IPS DF 6.9 (cell line): ENCODE measurements at regions not wholly inside any gene's neighbourhood (a gene's known extent, or its start where the extent isn't known, plus 50 kb on each side); places are given as distances from the start of the nearest gene placed in this dataset.

Experiments used
- DNase-seq: peaks from one replicate; pipeline ENCODE4 v3.0.0-alpha.2; 2013; ENCODE audit warnings: low read depth, low spot score
- H3K27ac ChIP-seq: one replicate; pipeline ENCODE4 v1.5.1; 2013; ENCODE audit warnings: low read length, control low read depth
- H3K27me3 ChIP-seq: 2 replicates; pipeline ENCODE4 v1.6.1; 2013; ENCODE audit warnings: mild to moderate bottlenecking, low read length; ENCODE audit not compliant: control insufficient read depth, insufficient read depth
- H3K36me3 ChIP-seq: 2 replicates; pipeline ENCODE4 v1.6.1; 2013; ENCODE audit warnings: low read length; ENCODE audit not compliant: control insufficient read depth, insufficient read depth
- H3K4me1 ChIP-seq: 2 replicates; pipeline ENCODE4 v1.6.1; 2013; ENCODE audit warnings: low read length; ENCODE audit not compliant: control insufficient read depth, insufficient read depth
- H3K4me3 ChIP-seq: 2 replicates; pipeline ENCODE4 v1.5.1; 2013; ENCODE audit warnings: mild to moderate bottlenecking, low read length
- H3K9me3 ChIP-seq: 2 replicates; pipeline ENCODE4 v1.6.1; 2013; ENCODE audit warnings: low read length, inconsistent platforms; ENCODE audit not compliant: control insufficient read depth, insufficient read depth
- WGBS: extraction: QIAGEN DNeasy Blood & Tissue Kit; methylation state at CpG from one replicate; pipeline ENCODE4 v1.1.7; 2013; ENCODE audit warnings: mixed read lengths, missing lambda C conversion rate; ENCODE audit not compliant: insufficient read length, insufficient coverage; 5-methylcytosine and 5-hydroxymethylcytosine counted together

DNA sequence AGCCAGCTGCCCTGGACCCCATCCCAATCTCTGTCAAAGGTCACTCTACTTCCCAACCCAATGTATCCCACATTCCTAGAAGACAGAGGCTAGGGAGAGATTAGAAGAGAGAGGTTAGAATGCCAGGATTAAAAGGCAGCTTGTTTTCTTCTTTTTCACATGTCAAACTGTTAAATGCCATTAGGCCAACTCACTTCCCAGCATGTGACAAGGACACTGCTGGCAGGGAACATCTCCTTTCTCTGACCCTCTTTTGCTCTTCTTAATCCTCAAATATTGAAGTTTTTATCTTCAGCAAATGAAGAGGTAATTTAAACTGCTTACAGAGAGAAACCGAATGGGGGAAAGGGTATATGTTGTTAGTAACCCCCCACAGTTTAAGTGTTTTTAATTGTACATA lies 89.1 kb downstream of the BBS10 start:
- no peak overlapping the region for H3K27ac ChIP-seq

DNA sequence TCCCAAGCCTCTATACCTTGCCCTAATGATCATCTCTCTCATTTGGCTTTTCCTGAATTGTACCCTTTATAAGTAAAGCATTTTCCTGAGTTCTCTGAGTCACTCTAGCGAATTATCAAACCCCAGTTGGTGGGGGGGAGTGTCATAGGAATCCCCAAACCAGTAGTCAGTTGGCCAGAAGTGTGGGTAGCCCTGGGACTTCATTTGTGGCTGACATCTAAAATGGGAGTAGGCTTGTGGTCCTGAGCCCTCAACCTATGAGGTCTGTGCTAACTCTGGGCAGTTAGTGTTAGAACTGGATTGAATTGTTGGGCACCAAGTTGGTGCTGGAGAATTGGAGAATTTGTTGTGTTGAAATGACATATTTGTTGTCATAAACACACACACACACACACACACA lies 91.3 kb downstream of the BBS10 start:
- Histone ChIP-seq H3K27me3 (no peaks in the 10 kb centered on the region), H3K4me1 (no peaks in the 10 kb centered on the region), H3K9me3 (no peaks in the 10 kb centered on the region), H3K4me3 (no peak overlapping the region), H3K36me3 (no peaks in the 10 kb centered on the region), H3K27ac (no peak overlapping the region)
- no CpG with 5 or more reads among the region's 1 CpG for WGBS
- no peak for DNase-seq

More for the DNA sequence above, 89.1 kb downstream of the BBS10 start:
- Histone ChIP-seq H3K4me1 (no peaks in the 10 kb centered on the region), H3K9me3 (no peaks in the 10 kb centered on the region), H3K4me3 (no peak overlapping the region), H3K27me3 (no peaks in the 10 kb centered on the region), H3K36me3 (no peaks in the 10 kb centered on the region)
- DNase-seq: no peak
- WGBS: no CpG with 5 or more reads among the region's 1 CpG

GRCh38 chr12:76256321-76256720 lies 91.9 kb downstream of the BBS10 start:
- H3K27me3 ChIP-seq: no peaks in the 10 kb centered on the region
- H3K9me3 ChIP-seq: no peaks in the 10 kb centered on the region
- H3K4me3 ChIP-seq: no peak overlapping the region
- no CpG with 5 or more reads among the region's 2 CpGs for WGBS
- no peak for DNase-seq
- H3K4me1 ChIP-seq: no peaks in the 10 kb centered on the region
- no peaks in the 10 kb centered on the region for H3K36me3 ChIP-seq
- H3K27ac ChIP-seq: no peak overlapping the region

DNA sequence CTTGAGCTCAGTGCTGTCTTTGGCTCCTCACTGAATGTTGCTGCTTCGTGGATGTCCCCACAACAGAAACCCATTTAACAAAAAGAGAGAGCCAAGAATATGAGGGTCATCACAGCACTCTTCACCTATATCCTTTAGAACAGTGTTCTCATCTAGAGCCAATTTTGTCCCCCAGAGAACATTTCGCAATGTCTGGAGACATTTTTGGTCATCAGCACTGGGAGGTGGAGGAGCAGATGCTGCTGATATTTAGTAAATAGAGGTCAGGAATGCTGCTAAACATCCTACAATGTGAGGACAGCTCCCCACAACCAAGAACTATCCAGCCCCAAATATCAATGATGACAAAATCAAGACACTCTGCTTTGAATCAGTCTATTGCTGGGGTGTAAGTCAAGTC lies 92.5 kb downstream of the BBS10 start:
- Histone ChIP-seq H3K27ac (no peak overlapping the region), H3K4me3 (no peak overlapping the region), H3K9me3 (no peaks in the 10 kb centered on the region), H3K4me1 (no peaks in the 10 kb centered on the region), H3K36me3 (no peaks in the 10 kb centered on the region), H3K27me3 (no peaks in the 10 kb centered on the region)
- DNase-seq: no peak
- no CpG with 5 or more reads among the region's 2 CpGs for WGBS

DNA sequence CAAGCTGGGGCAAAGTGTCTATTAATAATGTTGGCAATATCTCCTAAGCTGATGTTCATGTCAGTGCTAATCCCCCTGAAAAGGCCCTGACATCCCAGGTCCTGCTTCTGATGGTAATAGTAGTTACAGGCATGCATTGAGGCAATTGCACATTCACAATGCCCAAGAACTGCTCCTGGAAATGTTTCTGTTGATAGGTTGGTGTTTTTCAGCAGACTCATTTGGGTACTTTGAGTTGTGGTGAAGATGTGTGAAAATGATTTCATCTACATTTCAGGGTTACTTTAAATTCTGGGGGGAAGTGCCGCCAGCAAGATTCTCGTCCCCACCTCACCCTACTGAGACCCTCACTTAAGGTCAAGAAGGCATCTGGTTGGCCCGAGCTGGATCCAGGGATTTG lies 92.9 kb downstream of the BBS10 start:
- DNase-seq: no peak
- H3K27ac ChIP-seq: no peak overlapping the region
- H3K9me3 ChIP-seq: no peaks in the 10 kb centered on the region
- no peaks in the 10 kb centered on the region for H3K27me3 ChIP-seq
- WGBS: no CpG with 5 or more reads among the region's 3 CpGs
- 0 out of 2 replicates have a peak, but pooled peaks cover 2% of the 10 kb centered on the region for H3K4me1 ChIP-seq
- no peaks in the 10 kb centered on the region for H3K36me3 ChIP-seq
- no peak overlapping the region for H3K4me3 ChIP-seq

- no CpG with 5 or more reads among the region's 11 CpGs for WGBS
- H3K27ac ChIP-seq: no peak overlapping the region
- no peaks in the 10 kb centered on the region for H3K36me3 ChIP-seq
- no peak for DNase-seq
- no peaks in the 10 kb centered on the region for H3K27me3 ChIP-seq
- no peak overlapping the region for H3K4me3 ChIP-seq
- 0 out of 2 replicates have a peak, but pooled peaks cover 2% of the 10 kb centered on the region for H3K4me1 ChIP-seq
- no peaks in the 10 kb centered on the region for H3K9me3 ChIP-seq
Observed at GRCh38 chr12:76252031-76252430, 96.2 kb downstream of the BBS10 start.

- no peaks in the 10 kb centered on the region for H3K36me3 ChIP-seq
- 0 out of 2 replicates have a peak, but pooled peaks cover 2% of the 10 kb centered on the region for H3K4me1 ChIP-seq
- H3K4me3 ChIP-seq: no peak overlapping the region
- H3K27me3 ChIP-seq: no peaks in the 10 kb centered on the region
- WGBS: no CpG with 5 or more reads among the region's 3 CpGs
- no peaks in the 10 kb centered on the region for H3K9me3 ChIP-seq
- DNase-seq: no peak
- no peak overlapping the region for H3K27ac ChIP-seq
Observed at GRCh38 chr12:76250256-76250655, 98.0 kb downstream of the BBS10 start.

GRCh38 chr12:76249501-76249900 lies 98.7 kb downstream of the BBS10 start:
- H3K9me3 ChIP-seq: no peaks in the 10 kb centered on the region
- H3K4me1 ChIP-seq: 0 out of 2 replicates have a peak, but pooled peaks cover 2% of the 10 kb centered on the region
- H3K27me3 ChIP-seq: no peaks in the 10 kb centered on the region
- no peaks in the 10 kb centered on the region for H3K36me3 ChIP-seq
- no peak for DNase-seq
- H3K4me3 ChIP-seq: no peak overlapping the region
- no CpG with 5 or more reads among the region's 2 CpGs for WGBS
- no peak overlapping the region for H3K27ac ChIP-seq

GRCh38 chr12:76247992-76248391 lies 100.2 kb downstream of the BBS10 start:
- Histone ChIP-seq H3K4me1 (peaks cover 2% of the 10 kb centered on the region; the same call in 1 of the 2 replicates), H3K27ac (no peak overlapping the region), H3K27me3 (no peaks in the 10 kb centered on the region), H3K36me3 (no peaks in the 10 kb centered on the region), H3K9me3 (no peaks in the 10 kb centered on the region), H3K4me3 (no peak overlapping the region)
- no peak for DNase-seq
- WGBS: no CpG with 5 or more reads among the region's 1 CpG

DNA sequence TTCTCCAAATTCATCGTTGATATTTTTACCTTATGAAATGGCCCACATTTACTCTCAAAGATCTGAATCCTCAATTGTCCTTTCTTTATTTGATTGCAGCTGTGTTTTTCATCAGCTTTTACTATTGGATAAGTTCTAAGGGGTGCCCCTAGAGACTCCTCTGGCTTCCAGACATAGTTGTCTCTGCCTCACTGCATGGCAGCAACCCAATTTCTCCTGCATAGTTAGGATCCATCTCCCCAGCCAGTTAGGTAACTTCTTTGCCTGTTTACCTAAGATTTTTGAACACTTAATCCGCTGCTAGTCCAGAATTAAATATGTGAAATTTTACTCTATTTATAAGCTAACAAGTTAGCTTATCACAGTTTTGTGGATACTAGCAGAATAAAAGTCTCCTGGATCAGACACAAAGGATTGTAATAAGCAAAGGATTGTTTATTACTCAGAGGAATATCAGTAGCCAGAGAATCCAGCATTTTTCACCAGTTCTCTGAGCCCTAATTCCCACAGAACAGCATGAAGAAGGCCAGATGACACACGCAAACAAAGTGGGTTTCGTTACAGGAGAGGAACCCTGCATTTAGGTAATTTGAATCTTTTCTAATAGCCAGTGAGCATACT lies 101.1 kb downstream of the BBS10 start:
- no CpG with 5 or more reads among the region's 4 CpGs for WGBS

GRCh38 chr12:76246611-76247010 lies 101.6 kb downstream of the BBS10 start:
- WGBS: no CpG with 5 or more reads among the region's 2 CpGs
- H3K9me3 ChIP-seq: no peaks in the 10 kb centered on the region
- no peak for DNase-seq
- H3K4me1 ChIP-seq: peaks cover 2% of the 10 kb centered on the region; the same call in 1 of the 2 replicates
- H3K27me3 ChIP-seq: no peaks in the 10 kb centered on the region
- H3K36me3 ChIP-seq: no peaks in the 10 kb centered on the region
- no peak overlapping the region for H3K4me3 ChIP-seq
- H3K27ac ChIP-seq: no peak overlapping the region

More for the DNA sequence above, 101.1 kb downstream of the BBS10 start:
- Histone ChIP-seq H3K27me3 (no peaks in the 10 kb centered on the region), H3K9me3 (no peaks in the 10 kb centered on the region), H3K4me1 (peaks cover 2% of the 10 kb centered on the region; the same call in 1 of the 2 replicates), H3K36me3 (no peaks in the 10 kb centered on the region), H3K4me3 (no peak overlapping the region), H3K27ac (no peak overlapping the region)
- DNase-seq: no peak
